BLaER1 treated with 17β-estradiol and CSF1 and Interleukin-3, amounts not matched to agents 10 nM and 100 nM (cell line): ENCODE measurements at regions not wholly inside any gene's neighbourhood (a gene's known extent, or its start where the extent isn't known, plus 50 kb on each side); places are given as distances from the start of the nearest gene placed in this dataset.

Source experiments
- H3K27ac ChIP-seq, 11 experiments: shearing (Covaris generic); formaldehyde crosslinking; 2 replicates each; pipeline ENCODE4 v1.8.1; 2022
- H3K27me3 ChIP-seq, 11 experiments: shearing (Covaris generic); formaldehyde crosslinking; 2 replicates each; pipeline ENCODE4 v1.8.1; 2022
- H3K36me3 ChIP-seq, 11 experiments: shearing (Covaris generic); formaldehyde crosslinking; 2 replicates each; pipeline ENCODE4 v1.8.1; 2022
- H3K4me1 ChIP-seq, 10 experiments: shearing (Covaris generic); formaldehyde crosslinking; 2 replicates each; pipeline ENCODE4 v1.8.1; 2022
- H3K4me2 ChIP-seq, 11 experiments: shearing (Covaris generic); formaldehyde crosslinking; 2 replicates each; pipeline ENCODE4 v1.8.1; 2022
- H3K4me3 ChIP-seq, 10 experiments: shearing (Covaris generic); formaldehyde crosslinking; 2 replicates each; pipeline ENCODE4 v1.8.1; 2022
- H3K9ac ChIP-seq, 11 experiments: shearing (Covaris generic); formaldehyde crosslinking; 2 replicates each; pipeline ENCODE4 v1.8.1; 2022
- H3K9me3 ChIP-seq, 11 experiments: shearing (Covaris generic); formaldehyde crosslinking; replicated peaks in 1 of 11; 2 replicates each; pipeline ENCODE4 v1.8.1; 2022
- H4K20me1 ChIP-seq, 11 experiments: shearing (Covaris generic); formaldehyde crosslinking; 2 replicates each; pipeline ENCODE4 v1.8.1; 2022
- Cebpa-rat ChIP-seq, 11 experiments: shearing (Covaris generic); IDR thresholded peaks; 2 replicates each; pipeline ENCODE4 v1.8.1; 2022

- H3K4me3 ChIP-seq, result no peak overlapping the region
- no peaks in the 10 kb centered on the region for H3K9me3 ChIP-seq
- peaks cover 1 to 36% (median 24%) of the 10 kb centered on the region in 10 experiments; a peak in 18 of 20 replicates for H3K4me1 ChIP-seq
- no peaks in the 10 kb centered on the region for H4K20me1 ChIP-seq
- no peak overlapping the region for H3K9ac ChIP-seq
- H3K27ac ChIP-seq, result no peak overlapping the region
- TF ChIP-seq Cebpa-rat (IDR thresholded peaks at IDR 0.05), result no peak
- no peak overlapping the region for H3K4me2 ChIP-seq
- H3K27me3 ChIP-seq, result peaks cover 0 to 17% (median 0%) of the 10 kb centered on the region in 11 experiments; a peak in 6 of 22 replicates
- no peaks in the 10 kb centered on the region for H3K36me3 ChIP-seq
Observed at GRCh38 chr10:129029851-129030602, 437.0 kb upstream of the MGMT start.

DNA sequence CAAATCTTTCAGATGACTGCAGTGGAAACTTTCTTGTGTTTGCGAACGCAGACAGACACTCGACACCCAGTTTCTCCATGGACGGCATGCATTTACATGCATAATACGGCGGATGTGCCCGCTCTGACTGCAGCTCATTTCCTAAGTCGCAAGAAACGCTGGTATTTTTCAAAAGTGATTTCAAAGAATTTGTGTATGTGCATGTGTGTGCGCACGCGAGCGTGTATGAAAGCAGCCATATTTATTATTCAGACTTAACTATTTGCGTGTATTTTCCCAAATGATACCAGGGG is 436.5 kb upstream of the MGMT start:
- no peaks in the 10 kb centered on the region for H3K9me3 ChIP-seq
- no peak overlapping the region for H3K4me2 ChIP-seq
- no peak overlapping the region for H3K4me3 ChIP-seq
- no peak for TF ChIP-seq Cebpa-rat (IDR thresholded peaks at IDR 0.05)
- H3K36me3 ChIP-seq, result no peaks in the 10 kb centered on the region
- no peak overlapping the region for H3K9ac ChIP-seq
- peaks cover 0 to 20% (median 0%) of the 10 kb centered on the region in 11 experiments; a peak in 6 of 22 replicates for H3K27me3 ChIP-seq
- H3K4me1 ChIP-seq, result peaks cover 7 to 41% (median 30%) of the 10 kb centered on the region in 10 experiments
- no peaks in the 10 kb centered on the region for H4K20me1 ChIP-seq
- no peak overlapping the region for H3K27ac ChIP-seq

DNA sequence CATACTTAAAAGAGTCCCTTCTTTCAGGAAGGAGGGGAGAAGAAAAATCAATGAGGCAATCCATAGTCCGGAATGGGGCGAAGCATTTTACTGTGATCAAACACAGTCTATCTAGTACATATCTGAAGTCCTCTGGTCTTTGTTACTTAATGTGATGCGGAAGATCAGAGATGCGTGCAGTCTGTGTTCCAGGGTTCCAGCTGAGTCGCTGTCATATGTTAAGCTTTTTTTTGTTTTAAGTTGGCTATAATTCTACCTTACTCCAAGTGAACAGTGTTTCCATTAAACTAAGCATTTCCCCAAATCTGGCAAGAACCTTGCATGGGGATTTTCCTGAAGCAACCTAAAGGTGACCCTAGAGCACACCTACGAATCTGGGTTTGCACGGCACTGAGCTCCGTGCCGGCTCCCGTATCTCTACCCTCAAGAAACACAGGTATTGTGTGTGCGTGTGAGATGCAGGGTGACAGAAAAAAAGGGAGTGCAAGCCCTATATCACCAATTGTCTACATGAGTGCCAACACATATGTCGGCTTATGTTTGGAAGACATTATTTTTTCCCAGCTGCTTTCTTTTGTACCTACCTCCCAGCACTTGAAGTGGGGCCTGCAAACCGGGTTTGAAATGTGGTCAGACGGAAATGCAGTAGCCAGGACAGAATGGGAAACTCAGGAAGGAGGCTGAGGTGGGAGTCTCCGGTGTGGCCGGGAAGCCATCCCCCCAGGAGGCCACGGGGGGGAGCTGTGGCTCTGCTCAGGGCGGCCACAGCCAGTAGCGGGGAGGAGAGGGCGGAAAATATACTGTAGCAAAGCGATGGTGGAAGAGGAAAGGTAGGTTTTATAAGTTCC is 435.8 kb upstream of the MGMT start:
- no peak overlapping the region for H3K4me3 ChIP-seq
- peaks cover 0 to 26% (median 0%) of the 10 kb centered on the region in 11 experiments; a peak in 6 of 22 replicates for H3K27me3 ChIP-seq
- no peak overlapping the region for H3K9ac ChIP-seq
- H3K36me3 ChIP-seq, result no peaks in the 10 kb centered on the region
- no peak overlapping the region for H3K27ac ChIP-seq
- peaks cover 13 to 48% (median 36%) of the 10 kb centered on the region in 10 experiments for H3K4me1 ChIP-seq
- peak overlapping the region in 5 of 11 experiments; percentile 8 to 41 (median 34); a peak in 10 of 22 replicates for H3K4me2 ChIP-seq
- H4K20me1 ChIP-seq, result no peaks in the 10 kb centered on the region
- no peak for TF ChIP-seq Cebpa-rat (IDR thresholded peaks at IDR 0.05)
- H3K9me3 ChIP-seq, result no peaks in the 10 kb centered on the region

GRCh38 chr10:129031844-129032150 is 435.2 kb upstream of the MGMT start:
- no peak for TF ChIP-seq Cebpa-rat (IDR thresholded peaks at IDR 0.05)
- Histone ChIP-seq H3K27ac (no peak overlapping the region), H3K9ac (no peak overlapping the region), H3K4me3 (no peak overlapping the region), H3K9me3 (no peaks in the 10 kb centered on the region), H3K4me2 (peak overlapping the region in 5 of 11 experiments; percentile 8 to 41 (median 34); a peak in 10 of 22 replicates), H3K27me3 (peaks cover 0 to 26% (median 0%) of the 10 kb centered on the region in 11 experiments; a peak in 6 of 22 replicates), H3K36me3 (no peaks in the 10 kb centered on the region), H4K20me1 (no peaks in the 10 kb centered on the region), H3K4me1 (peaks cover 19 to 54% (median 42%) of the 10 kb centered on the region in 10 experiments)

GRCh38 chr10:129032372-129033313 is 434.4 kb upstream of the MGMT start:
- H3K9ac ChIP-seq, result no peak overlapping the region

GRCh38 chr10:129033340-129033739 is 433.7 kb upstream of the MGMT start:
- Histone ChIP-seq H3K4me3 (no peak overlapping the region), H3K36me3 (no peaks in the 10 kb centered on the region), H3K27me3 (peaks cover 0 to 26% (median 0%) of the 10 kb centered on the region in 11 experiments; a peak in 6 of 22 replicates), H4K20me1 (no peaks in the 10 kb centered on the region), H3K9ac (no peak overlapping the region), H3K9me3 (no peaks in the 10 kb centered on the region), H3K4me1 (peaks cover 24 to 69% (median 57%) of the 10 kb centered on the region in 10 experiments), H3K4me2 (peak overlapping the region in 6 of 11 experiments; percentile 47 to 90 (median 79); a peak in 11 of 22 replicates), H3K27ac (no peak overlapping the region)
- no peak for TF ChIP-seq Cebpa-rat (IDR thresholded peaks at IDR 0.05)

More at GRCh38 chr10:129032372-129033313, 434.4 kb upstream of the MGMT start:
- TF ChIP-seq Cebpa-rat (IDR thresholded peaks at IDR 0.05), result no peak
- Histone ChIP-seq H3K27me3 (peaks cover 0 to 26% (median 0%) of the 10 kb centered on the region in 11 experiments; a peak in 6 of 22 replicates), H3K4me1 (peaks cover 24 to 62% (median 50%) of the 10 kb centered on the region in 10 experiments), H3K36me3 (no peaks in the 10 kb centered on the region), H4K20me1 (no peaks in the 10 kb centered on the region), H3K9me3 (no peaks in the 10 kb centered on the region), H3K27ac (no peak overlapping the region), H3K4me3 (no peak overlapping the region), H3K4me2 (peak overlapping the region in 5 of 11 experiments; percentile 8 to 41 (median 34); a peak in 5 of 22 replicates)

DNA sequence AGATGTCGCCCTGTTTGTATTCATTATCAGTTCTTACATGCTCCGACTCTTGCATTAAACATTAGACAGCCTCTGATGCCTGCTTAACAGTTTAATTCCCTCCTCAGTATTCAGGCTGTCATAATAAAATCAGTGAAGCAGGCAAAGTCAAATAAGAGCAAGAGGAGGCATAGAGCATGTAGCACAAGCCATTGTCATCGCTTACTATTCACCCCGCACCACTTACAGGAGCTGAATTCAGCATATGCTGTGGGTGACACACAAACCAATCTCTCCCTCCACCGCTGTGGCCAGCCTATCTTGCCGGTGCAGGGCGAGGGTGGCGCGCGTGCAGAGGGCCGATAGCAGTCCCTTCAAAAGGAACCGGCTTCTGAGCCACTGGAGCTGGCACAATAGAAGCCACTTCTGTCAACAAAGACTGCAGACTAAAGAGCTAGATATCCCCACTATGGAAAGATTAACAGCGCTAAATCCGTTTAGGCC is 433.2 kb upstream of the MGMT start:
- no peaks in the 10 kb centered on the region for H3K36me3 ChIP-seq
- H4K20me1 ChIP-seq, result no peaks in the 10 kb centered on the region
- H3K9ac ChIP-seq, result no peak overlapping the region
- no peaks in the 10 kb centered on the region for H3K9me3 ChIP-seq
- no peak overlapping the region for H3K4me3 ChIP-seq
- peaks cover 24 to 74% (median 62%) of the 10 kb centered on the region in 10 experiments for H3K4me1 ChIP-seq
- peak overlapping the region in 8 of 11 experiments; percentile 47 to 90 (median 83); a peak in 14 of 22 replicates for H3K4me2 ChIP-seq
- H3K27ac ChIP-seq, result no peak overlapping the region
- H3K27me3 ChIP-seq, result peaks cover 0 to 26% (median 0%) of the 10 kb centered on the region in 11 experiments; a peak in 6 of 22 replicates
- no peak for TF ChIP-seq Cebpa-rat (IDR thresholded peaks at IDR 0.05)
